ENCODE measurements at regions not wholly inside any gene's neighbourhood (a gene's known extent, or its start where the extent isn't known, plus 50 kb on each side); places are given as distances from the start of the nearest gene placed in this dataset.

- no peak overlapping the region for H3K27ac ChIP-seq (ENCODE audit: poor library complexity, severe bottlenecking)
- no peaks in the 10 kb centered on the region for H3K27me3 ChIP-seq (ENCODE audit: insufficient read depth, poor library complexity, severe bottlenecking)
- no peak for ATAC-seq (ENCODE audit: low read depth)
These were observed 116.7 kb upstream of the GJB6 start for GRCh38 chr13:20348645-20349408.

GRCh38 chr13:20348018-20348417, 115.9 kb upstream of the GJB6 start:
- peaks cover 24% of the 10 kb centered on the region for H3K4me1 ChIP-seq (ENCODE audit: insufficient read depth, poor library complexity, severe bottlenecking)
- H3K27me3 ChIP-seq (ENCODE audit: insufficient read depth, poor library complexity, severe bottlenecking): no peaks in the 10 kb centered on the region
- no peak for ATAC-seq (ENCODE audit: low read depth)
- H3K9me3 ChIP-seq (ENCODE audit: severe bottlenecking): no peaks in the 10 kb centered on the region
- no peak overlapping the region for H3K4me3 ChIP-seq (ENCODE audit: severe bottlenecking)
- DNase-seq (ENCODE audit: low spot score): no peak
- TF ChIP-seq CTCF (IDR thresholded peaks at IDR 0.05; ENCODE audit: poor library complexity, severe bottlenecking): no peak
- no peak overlapping the region for H3K27ac ChIP-seq (ENCODE audit: poor library complexity, severe bottlenecking)
- H3K36me3 ChIP-seq (ENCODE audit: low read depth): no peaks in the 10 kb centered on the region

More at GRCh38 chr13:20348645-20349408, 116.7 kb upstream of the GJB6 start:
- Histone ChIP-seq H3K9me3 (ENCODE audit: severe bottlenecking) (no peaks in the 10 kb centered on the region), H3K36me3 (ENCODE audit: low read depth) (no peaks in the 10 kb centered on the region), H3K4me1 (ENCODE audit: insufficient read depth, poor library complexity, severe bottlenecking) (peaks cover 26% of the 10 kb centered on the region), H3K4me3 (ENCODE audit: severe bottlenecking) (no peak overlapping the region)
- no peak for DNase-seq (ENCODE audit: low spot score)
- no peak for TF ChIP-seq CTCF (IDR thresholded peaks at IDR 0.05; ENCODE audit: poor library complexity, severe bottlenecking)

DNA sequence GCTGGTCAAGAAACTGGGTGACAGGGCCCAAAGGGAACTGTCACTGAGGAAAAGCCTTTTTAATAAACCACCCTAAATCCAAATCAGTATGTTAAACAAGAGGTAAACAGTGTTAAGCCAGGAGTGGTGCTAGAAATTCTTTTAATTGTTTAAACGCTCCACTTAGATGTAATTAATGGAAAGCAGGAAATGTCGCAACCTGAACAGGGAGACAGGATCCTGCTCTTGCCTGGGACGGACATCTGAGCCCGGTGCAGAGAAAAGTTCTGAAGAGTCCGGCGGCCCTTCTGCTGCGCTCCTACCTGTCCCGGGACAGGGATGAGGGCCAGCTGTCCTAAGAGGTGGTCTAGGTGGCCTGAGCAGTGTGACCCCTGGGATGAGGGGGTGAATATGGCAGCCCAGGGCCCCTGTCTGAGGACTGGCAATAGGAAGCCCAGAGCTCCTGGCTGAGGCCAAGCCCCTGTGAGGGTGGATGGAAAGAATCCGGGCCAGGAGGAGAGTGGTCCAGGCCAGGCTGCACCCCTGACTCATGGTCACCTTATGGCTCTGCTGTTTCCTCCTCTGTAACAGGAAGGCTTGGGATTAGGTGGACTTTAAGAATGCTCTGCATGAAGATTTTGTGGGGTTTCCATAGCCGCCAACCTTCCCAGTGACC, 112.8 kb upstream of the GJB6 start:
- TF ChIP-seq CTCF (IDR thresholded peaks at IDR 0.05; ENCODE audit: poor library complexity, severe bottlenecking): no peak
- no peak for ATAC-seq (ENCODE audit: low read depth)
- H3K4me1 ChIP-seq (ENCODE audit: insufficient read depth, poor library complexity, severe bottlenecking): peaks cover 17% of the 10 kb centered on the region
- H3K36me3 ChIP-seq (ENCODE audit: low read depth): no peaks in the 10 kb centered on the region
- H3K4me3 ChIP-seq (ENCODE audit: severe bottlenecking): no peak overlapping the region
- no peak for DNase-seq (ENCODE audit: low spot score)
- H3K27me3 ChIP-seq (ENCODE audit: insufficient read depth, poor library complexity, severe bottlenecking): no peaks in the 10 kb centered on the region
- H3K9me3 ChIP-seq (ENCODE audit: severe bottlenecking): no peaks in the 10 kb centered on the region
- H3K27ac ChIP-seq (ENCODE audit: poor library complexity, severe bottlenecking): no peak overlapping the region

DNA sequence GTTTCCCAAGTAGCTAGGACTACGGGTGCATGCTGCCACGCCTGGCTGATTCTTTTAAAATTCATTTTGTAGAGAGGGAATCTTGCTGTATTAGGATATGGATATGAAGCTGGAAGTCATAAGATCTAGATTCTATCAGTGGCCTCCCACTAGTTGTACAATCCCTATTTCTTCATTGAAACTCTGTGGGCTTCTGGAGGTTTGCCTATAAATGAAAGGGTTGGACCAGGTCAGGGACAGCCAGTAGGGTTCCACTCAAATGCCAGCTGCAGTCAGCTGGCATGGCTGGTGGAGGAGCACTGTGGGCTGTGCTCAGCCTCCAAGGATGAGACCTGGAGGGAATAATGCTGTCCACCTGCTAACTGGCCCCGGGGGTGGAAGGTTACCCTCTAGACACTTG, 110.2 kb upstream of the GJB6 start:
- DNase-seq (ENCODE audit: low spot score): no peak
- TF ChIP-seq CTCF (IDR thresholded peaks at IDR 0.05; ENCODE audit: poor library complexity, severe bottlenecking): no peak
- H3K27ac ChIP-seq (ENCODE audit: poor library complexity, severe bottlenecking): peak overlapping the region; percentile 1
- H3K9me3 ChIP-seq (ENCODE audit: severe bottlenecking): no peaks in the 10 kb centered on the region
- H3K4me1 ChIP-seq (ENCODE audit: insufficient read depth, poor library complexity, severe bottlenecking): peaks cover 29% of the 10 kb centered on the region
- no peaks in the 10 kb centered on the region for H3K36me3 ChIP-seq (ENCODE audit: low read depth)
- H3K27me3 ChIP-seq (ENCODE audit: insufficient read depth, poor library complexity, severe bottlenecking): no peaks in the 10 kb centered on the region
- H3K4me3 ChIP-seq (ENCODE audit: severe bottlenecking): no peak overlapping the region
- no peak for ATAC-seq (ENCODE audit: low read depth)

DNA sequence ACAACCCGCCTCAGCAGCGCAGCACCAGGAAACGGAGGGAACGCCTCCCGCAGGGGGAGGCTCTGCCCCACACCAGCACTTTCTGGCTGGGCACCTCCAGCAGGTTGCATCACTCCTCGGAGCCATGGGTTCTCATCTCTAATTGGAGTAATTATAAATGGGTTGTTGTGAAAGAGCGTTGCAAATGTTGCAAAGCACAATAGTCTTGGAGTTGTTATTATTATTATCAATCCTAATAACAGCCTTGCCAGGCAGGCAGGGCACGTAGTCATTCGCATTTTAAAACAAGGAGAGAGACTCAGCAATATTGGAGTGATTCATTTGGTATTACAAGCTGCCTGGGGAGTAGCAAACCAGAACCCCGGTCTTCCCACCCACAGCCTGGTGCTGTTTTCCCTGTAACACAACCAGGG, 108.6 kb upstream of the GJB6 start:
- Histone ChIP-seq H3K36me3 (ENCODE audit: low read depth) (no peaks in the 10 kb centered on the region), H3K27me3 (ENCODE audit: insufficient read depth, poor library complexity, severe bottlenecking) (no peaks in the 10 kb centered on the region), H3K4me3 (ENCODE audit: severe bottlenecking) (no peak overlapping the region), H3K4me1 (ENCODE audit: insufficient read depth, poor library complexity, severe bottlenecking) (peaks cover 29% of the 10 kb centered on the region), H3K27ac (ENCODE audit: poor library complexity, severe bottlenecking) (peak overlapping the region; percentile 61), H3K9me3 (ENCODE audit: severe bottlenecking) (no peaks in the 10 kb centered on the region)
- peak; percentile 53 for ATAC-seq (ENCODE audit: low read depth)
- no peak for TF ChIP-seq CTCF (IDR thresholded peaks at IDR 0.05; ENCODE audit: poor library complexity, severe bottlenecking)
- no peak for DNase-seq (ENCODE audit: low spot score)

Data from RWPE2 (cell line).